Central memory CD8-positive, alpha-beta T cell (primary cell): ENCODE measurements at regions not wholly inside any gene's neighbourhood (a gene's known extent, or its start where the extent isn't known, plus 50 kb on each side); places are given as distances from the start of the nearest gene placed in this dataset.

Source experiments
- ATAC-seq: fragments of 150-1000 bp; cut with Tn5 transposase; replicated peaks from 2 replicates; pipeline ENCODE4 v1.10.0; 2022; ENCODE audit warnings: mild to moderate bottlenecking, moderate FRiP score, moderate number of reproducible peaks; ENCODE audit not compliant: poor library complexity, severe bottlenecking; ENCODE audit errors: extremely low read depth
- DNase-seq, 2 donors: peaks; one replicate each; pipeline ENCODE4 v3.0.0; 2021; ENCODE audit warnings: low spot score in 2 of 2
- H3K27ac Mint-ChIP-seq: one replicate; pipeline ENCODE4 v1.8.0; 2022; ENCODE audit warnings: low read depth, mild to moderate bottlenecking, moderate library complexity, mixed read lengths
- H3K27me3 Mint-ChIP-seq: one replicate; pipeline ENCODE4 v1.8.0; 2022; ENCODE audit warnings: mixed read lengths
- H3K36me3 Mint-ChIP-seq: one replicate; pipeline ENCODE4 v1.8.0; 2022; ENCODE audit warnings: mild to moderate bottlenecking, moderate library complexity, mixed read lengths; ENCODE audit not compliant: insufficient read depth
- H3K4me1 Mint-ChIP-seq: one replicate; pipeline ENCODE4 v1.8.0; 2022; ENCODE audit warnings: mixed read lengths
- H3K4me3 Mint-ChIP-seq: one replicate; pipeline ENCODE4 v1.8.0; 2022; ENCODE audit warnings: mild to moderate bottlenecking, moderate library complexity, mixed read lengths
- H3K9me3 Mint-ChIP-seq: one replicate; pipeline ENCODE4 v1.8.0; 2022; ENCODE audit warnings: mixed read lengths

GRCh38 chr13:107860284-107860683 is 355.1 kb downstream of the LIG4 start:
- no peak overlapping the region for H3K4me3 Mint-ChIP-seq
- peaks cover 12% of the 10 kb centered on the region for H3K27me3 Mint-ChIP-seq
- H3K9me3 Mint-ChIP-seq: peaks cover 19% of the 10 kb centered on the region
- DNase-seq (no peak), ATAC-seq (no peak)
- H3K27ac Mint-ChIP-seq: no peak overlapping the region
- no peaks in the 10 kb centered on the region for H3K4me1 Mint-ChIP-seq
- peaks cover 2% of the 10 kb centered on the region for H3K36me3 Mint-ChIP-seq

GRCh38 chr13:107854880-107855279 is 360.5 kb downstream of the LIG4 start:
- no peak for ATAC-seq
- Mint-ChIP-seq H3K9me3 (peaks cover 10% of the 10 kb centered on the region), H3K27ac (no peak overlapping the region), H3K4me3 (no peak overlapping the region), H3K36me3 (peaks cover 2% of the 10 kb centered on the region), H3K4me1 (no peaks in the 10 kb centered on the region), H3K27me3 (no peaks in the 10 kb centered on the region)
- DNase-seq: no peak

DNA sequence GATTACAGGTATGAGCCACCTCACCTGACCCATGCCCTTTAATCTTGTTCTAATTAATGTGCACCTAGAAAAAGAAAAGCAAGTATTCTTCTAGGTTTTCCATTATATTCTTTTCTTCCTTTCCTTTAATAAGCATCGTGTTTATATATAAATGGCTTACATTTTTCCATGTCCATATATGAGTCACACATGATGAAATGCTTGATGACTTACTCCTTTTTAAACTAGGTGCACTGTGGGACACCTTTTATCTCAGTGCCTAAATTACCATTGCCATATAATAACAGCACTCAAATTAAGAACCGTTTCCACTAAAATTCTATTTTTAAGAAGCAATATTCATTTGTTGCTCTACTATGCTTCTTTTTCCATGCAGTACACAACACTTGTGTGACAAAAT is 363.3 kb downstream of the LIG4 start:
- no peak for DNase-seq
- H3K36me3 Mint-ChIP-seq: peaks cover 2% of the 10 kb centered on the region
- H3K27me3 Mint-ChIP-seq: no peaks in the 10 kb centered on the region
- no peak overlapping the region for H3K4me3 Mint-ChIP-seq
- no peaks in the 10 kb centered on the region for H3K4me1 Mint-ChIP-seq
- H3K27ac Mint-ChIP-seq: no peak overlapping the region
- no peak for ATAC-seq
- peaks cover 10% of the 10 kb centered on the region for H3K9me3 Mint-ChIP-seq

DNA sequence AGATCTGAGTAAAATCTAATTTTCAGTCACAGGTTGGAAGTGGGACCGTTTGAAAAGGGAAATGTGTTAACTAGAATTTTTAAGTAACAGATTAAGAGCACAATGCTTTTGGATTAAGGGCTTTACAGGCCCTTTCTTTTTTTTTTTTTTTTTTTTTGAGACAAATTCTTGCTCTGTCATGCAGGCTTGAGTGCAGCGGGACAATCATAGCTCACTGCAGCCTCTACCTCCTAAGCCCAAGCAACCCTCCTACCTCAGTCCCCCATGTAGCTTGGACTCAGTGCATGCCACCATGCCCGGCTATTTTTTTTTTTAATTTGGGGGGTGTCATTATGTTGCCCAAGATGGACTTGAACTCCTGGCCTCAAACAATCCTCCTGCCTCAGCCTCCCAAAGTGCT is 363.7 kb downstream of the LIG4 start:
- Mint-ChIP-seq H3K27me3 (no peaks in the 10 kb centered on the region), H3K4me1 (no peaks in the 10 kb centered on the region), H3K36me3 (peaks cover 2% of the 10 kb centered on the region), H3K9me3 (peaks cover 10% of the 10 kb centered on the region), H3K4me3 (no peak overlapping the region), H3K27ac (no peak overlapping the region)
- no peak for DNase-seq
- ATAC-seq: no peak

- no peak for ATAC-seq
- H3K4me1 Mint-ChIP-seq: no peaks in the 10 kb centered on the region
- H3K27me3 Mint-ChIP-seq: no peaks in the 10 kb centered on the region
- H3K4me3 Mint-ChIP-seq: no peak overlapping the region
- DNase-seq: no peak
- H3K9me3 Mint-ChIP-seq: peaks cover 10% of the 10 kb centered on the region
- no peak overlapping the region for H3K27ac Mint-ChIP-seq
- H3K36me3 Mint-ChIP-seq: no peaks in the 10 kb centered on the region
Observed at GRCh38 chr13:107847406-107847805, 367.9 kb downstream of the LIG4 start.

GRCh38 chr13:107846642-107847041 is 368.7 kb downstream of the LIG4 start:
- no peak for ATAC-seq
- DNase-seq: no peak
- H3K4me3 Mint-ChIP-seq: no peak overlapping the region
- H3K27me3 Mint-ChIP-seq: no peaks in the 10 kb centered on the region
- H3K36me3 Mint-ChIP-seq: no peaks in the 10 kb centered on the region
- H3K9me3 Mint-ChIP-seq: peaks cover 10% of the 10 kb centered on the region
- no peak overlapping the region for H3K27ac Mint-ChIP-seq
- no peaks in the 10 kb centered on the region for H3K4me1 Mint-ChIP-seq

DNA sequence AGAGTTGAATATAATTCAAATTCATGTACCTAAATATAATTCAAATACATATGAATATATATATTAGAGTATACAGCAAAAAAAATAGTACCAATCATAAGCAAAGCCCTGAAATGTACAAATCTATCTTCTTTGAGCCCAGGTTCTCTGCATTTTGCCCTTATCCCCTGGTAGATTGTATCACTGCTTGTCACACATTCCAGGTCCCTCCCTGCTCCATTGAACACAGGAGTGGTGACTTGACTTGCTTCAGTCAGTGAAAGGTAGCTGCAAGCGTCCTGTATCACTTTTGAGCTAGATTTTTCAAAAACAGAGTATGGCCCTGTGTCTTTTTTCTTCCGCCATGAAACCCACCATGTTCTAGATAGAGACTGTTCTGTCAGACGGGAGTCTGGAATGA is 369.4 kb downstream of the LIG4 start:
- peaks cover 10% of the 10 kb centered on the region for H3K9me3 Mint-ChIP-seq
- no peaks in the 10 kb centered on the region for H3K4me1 Mint-ChIP-seq
- ATAC-seq: no peak
- no peak overlapping the region for H3K4me3 Mint-ChIP-seq
- no peak for DNase-seq
- H3K36me3 Mint-ChIP-seq: no peaks in the 10 kb centered on the region
- H3K27me3 Mint-ChIP-seq: no peaks in the 10 kb centered on the region
- H3K27ac Mint-ChIP-seq: no peak overlapping the region

GRCh38 chr13:107843681-107844080 is 371.7 kb downstream of the LIG4 start:
- H3K4me3 Mint-ChIP-seq: no peak overlapping the region
- no peak overlapping the region for H3K27ac Mint-ChIP-seq
- no peak for DNase-seq
- no peak for ATAC-seq
- no peaks in the 10 kb centered on the region for H3K4me1 Mint-ChIP-seq
- H3K27me3 Mint-ChIP-seq: no peaks in the 10 kb centered on the region
- peaks cover 10% of the 10 kb centered on the region for H3K9me3 Mint-ChIP-seq
- no peaks in the 10 kb centered on the region for H3K36me3 Mint-ChIP-seq

GRCh38 chr13:107843281-107843680 is 372.1 kb downstream of the LIG4 start:
- DNase-seq (no peak), ATAC-seq (no peak)
- Mint-ChIP-seq H3K9me3 (peaks cover 10% of the 10 kb centered on the region), H3K27ac (no peak overlapping the region), H3K4me3 (no peak overlapping the region), H3K27me3 (no peaks in the 10 kb centered on the region), H3K4me1 (no peaks in the 10 kb centered on the region), H3K36me3 (no peaks in the 10 kb centered on the region)

- Mint-ChIP-seq H3K36me3 (no peaks in the 10 kb centered on the region), H3K4me1 (no peaks in the 10 kb centered on the region), H3K27ac (no peak overlapping the region), H3K9me3 (peaks cover 10% of the 10 kb centered on the region), H3K27me3 (no peaks in the 10 kb centered on the region), H3K4me3 (no peak overlapping the region)
- no peak for ATAC-seq
- DNase-seq: no peak
Observed at GRCh38 chr13:107842562-107843180, 372.7 kb downstream of the LIG4 start.

DNA sequence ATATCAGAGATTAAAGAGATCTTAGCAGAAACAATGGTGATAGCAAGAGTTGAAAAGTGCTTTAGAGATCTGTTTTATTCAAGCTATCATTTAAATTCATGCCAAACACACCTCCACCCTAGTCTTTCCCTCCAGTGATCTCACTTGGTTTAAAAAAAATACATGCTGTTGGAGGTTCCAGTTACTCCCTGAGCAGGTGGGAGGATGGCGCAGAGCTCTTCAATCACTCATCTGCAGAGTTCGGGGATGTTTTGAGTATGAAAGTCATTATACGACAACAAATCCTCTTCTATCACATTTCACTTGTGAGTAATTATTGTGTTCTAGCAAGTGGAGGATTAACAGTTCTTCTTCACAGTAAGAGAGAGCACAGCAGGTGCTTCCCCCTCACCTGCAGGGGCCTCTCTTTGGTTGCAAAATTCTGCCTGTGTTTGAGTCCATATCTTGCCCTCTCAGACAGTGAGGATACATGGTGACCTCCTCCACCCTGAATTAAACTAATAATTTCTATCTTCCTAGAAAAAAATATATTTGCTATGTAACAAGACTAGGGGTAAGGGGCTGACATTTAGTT is 376.7 kb downstream of the LIG4 start:
- no peaks in the 10 kb centered on the region for H3K27me3 Mint-ChIP-seq
- H3K4me3 Mint-ChIP-seq: no peak overlapping the region
- H3K27ac Mint-ChIP-seq: no peak overlapping the region
- H3K9me3 Mint-ChIP-seq: peaks cover 11% of the 10 kb centered on the region
- ATAC-seq: no peak
- no peaks in the 10 kb centered on the region for H3K36me3 Mint-ChIP-seq
- H3K4me1 Mint-ChIP-seq: no peaks in the 10 kb centered on the region
- DNase-seq: no peak

DNA sequence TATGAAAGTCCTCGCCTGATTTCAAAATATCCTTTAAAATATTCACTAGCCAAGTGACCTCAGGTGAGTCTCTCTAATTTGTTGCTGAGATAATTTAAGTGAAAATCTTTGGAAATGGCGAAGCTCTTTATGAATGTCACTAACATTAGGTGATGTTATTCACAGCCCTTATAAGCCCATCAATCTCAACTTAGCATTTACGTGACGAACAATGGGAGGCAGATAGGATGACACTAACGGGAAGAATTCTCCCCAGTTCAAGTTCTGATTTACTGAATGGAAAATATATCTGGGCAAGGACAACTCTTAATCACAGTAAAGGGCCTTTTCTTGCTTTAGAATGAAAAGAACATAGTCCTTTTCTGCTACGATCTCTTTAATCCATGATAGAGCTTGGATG is 378.7 kb downstream of the LIG4 start:
- Mint-ChIP-seq H3K27me3 (no peaks in the 10 kb centered on the region), H3K9me3 (peaks cover 19% of the 10 kb centered on the region), H3K4me1 (no peaks in the 10 kb centered on the region), H3K36me3 (no peaks in the 10 kb centered on the region), H3K4me3 (no peak overlapping the region), H3K27ac (no peak overlapping the region)
- no peak for DNase-seq
- no peak for ATAC-seq

- Mint-ChIP-seq H3K27ac (no peak overlapping the region), H3K4me3 (no peak overlapping the region), H3K27me3 (no peaks in the 10 kb centered on the region), H3K36me3 (no peaks in the 10 kb centered on the region), H3K9me3 (peaks cover 24% of the 10 kb centered on the region), H3K4me1 (no peaks in the 10 kb centered on the region)
- no peak for ATAC-seq
- no peak for DNase-seq
Observed at GRCh38 chr13:107835339-107836018, 379.9 kb downstream of the LIG4 start.
